OCI-LY7 (cell line): ENCODE measurements at regions not wholly inside any gene's neighbourhood (a gene's known extent, or its start where the extent isn't known, plus 50 kb on each side); places are given as distances from the start of the nearest gene placed in this dataset.

Source experiments
- BruUV-seq: library from RNA; stranded (reverse); fragments of 400-500 nt; replicated peaks from 2 replicates; lab custom pipeline; 2021; lab: Mats Ljungman, UMichigan
- CTCF ChIA-PET: fragments of 300-600 bp; sonication (Branson Sonifier 250); formaldehyde crosslinking; loops from one replicate; lab custom pipeline; 2022; ENCODE audit warnings: antibody characterized with exemption; ENCODE audit not compliant: unreplicated experiment; lab: Charles Lee
- POLR2A ChIA-PET: fragments of 300-600 bp; sonication (Branson Sonifier 250); formaldehyde crosslinking; loops from one replicate; lab custom pipeline; 2022; ENCODE audit warnings: antibody characterized with exemption; lab: Charles Lee
- DNase-seq: peaks from one replicate; pipeline ENCODE4 v3.0.0-alpha.2; 2015; ENCODE audit warnings: low spot score
- H2AFZ ChIP-seq: fragments of 200-600 bp; sonication (generic), shearing (Covaris generic); 2 replicates; pipeline ENCODE4 v1.6.1; 2014; ENCODE audit warnings: mild to moderate bottlenecking, antibody characterized with exemption, low read length, moderate library complexity
- H3K27ac ChIP-seq: fragments of 200-600 bp; sonication (generic); 2 replicates; pipeline ENCODE4 v1.5.1; 2014; ENCODE audit warnings: mixed run types, low read depth, mild to moderate bottlenecking, moderate library complexity, low read length, inconsistent platforms; ENCODE audit not compliant: poor library complexity, severe bottlenecking
- H3K36me3 ChIP-seq: fragments of 200-600 bp; sonication (generic); 2 replicates; pipeline ENCODE4 v1.6.1; 2014; ENCODE audit warnings: mild to moderate bottlenecking, antibody characterized with exemption, low read length, moderate library complexity, mixed read lengths; ENCODE audit not compliant: insufficient read depth
- H3K4me1 ChIP-seq: fragments of 200-600 bp; sonication (generic); 2 replicates; pipeline ENCODE4 v1.5.1; 2014; ENCODE audit warnings: mild to moderate bottlenecking, low read length; ENCODE audit not compliant: insufficient read depth, poor library complexity, severe bottlenecking
- H3K4me2 ChIP-seq: fragments of 200-600 bp; sonication (generic); 2 replicates; pipeline ENCODE4 v1.6.1; 2014; ENCODE audit warnings: mild to moderate bottlenecking, low read length
- H3K4me3 ChIP-seq: fragments of 200-600 bp; sonication (generic); 2 replicates; pipeline ENCODE4 v1.5.1; 2014; ENCODE audit warnings: mild to moderate bottlenecking, low read depth, low read length; ENCODE audit not compliant: poor library complexity, severe bottlenecking
- H3K79me2 ChIP-seq: fragments of 200-600 bp; sonication (generic); 2 replicates; pipeline ENCODE4 v1.6.1; 2016; ENCODE audit warnings: low read depth, mild to moderate bottlenecking, low read length, moderate library complexity, mixed read lengths; ENCODE audit not compliant: insufficient read depth
- H3K9me2 ChIP-seq: fragments of 200-600 bp; sonication (generic); 2 replicates; pipeline ENCODE4 v1.6.1; 2016; ENCODE audit warnings: mild to moderate bottlenecking, low read length, mixed read lengths; ENCODE audit not compliant: insufficient read depth
- H3K9me3 ChIP-seq: fragments of 200-600 bp; sonication (generic); 2 replicates; pipeline ENCODE4 v1.6.1; 2014; ENCODE audit warnings: mild to moderate bottlenecking, mixed run types, low read length, mixed read lengths
- H4K20me1 ChIP-seq: fragments of 200-600 bp; sonication (generic); 2 replicates; pipeline ENCODE4 v1.6.1; 2014; ENCODE audit warnings: mild to moderate bottlenecking, antibody characterized with exemption, low read length, moderate library complexity, mixed read lengths; ENCODE audit not compliant: insufficient read depth
- CTCF ChIP-seq: fragments of 200-600 bp; sonication (generic); conservative IDR thresholded peaks from 2 replicates; pipeline ENCODE4 v1.5.1; 2014; ENCODE audit warnings: mild to moderate bottlenecking, antibody characterized with exemption, low read length, moderate library complexity, mixed read lengths
- EZH2phosphoT487 ChIP-seq: fragments of 200-600 bp; sonication (generic); IDR thresholded peaks from 2 replicates; pipeline ENCODE4 v1.6.1; 2018; ENCODE audit warnings: low read depth, borderline replicate concordance, mild to moderate bottlenecking, mixed run types, antibody characterized with exemption, low read length, moderate library complexity, mixed read lengths
- intact Hi-C: fragments of 100-400 bp; cut with micrococcal nuclease; formaldehyde crosslinking; loops from one replicate; pipeline ENCODE4 v1.10.0; 2022; ENCODE audit not compliant: unreplicated experiment

GRCh38 chr14:42123526-42123925, 516.9 kb downstream of the LRFN5 start:
- ChIA-PET POLR2A (no interaction called here), CTCF (no interaction called here)
- H3K4me1 ChIP-seq, result no peaks in the 10 kb centered on the region
- no peaks in the 10 kb centered on the region for H3K79me2 ChIP-seq
- BruUV-seq, result no TSS peak
- H3K36me3 ChIP-seq, result no peaks in the 10 kb centered on the region
- H3K4me2 ChIP-seq, result no peak overlapping the region
- no peaks in the 10 kb centered on the region for H3K9me3 ChIP-seq
- H3K4me3 ChIP-seq, result no peak overlapping the region
- H4K20me1 ChIP-seq, result no peaks in the 10 kb centered on the region
- TF ChIP-seq CTCF, result no peak
- no peak for TF ChIP-seq EZH2phosphoT487
- no peaks in the 10 kb centered on the region for H3K9me2 ChIP-seq
- no peak overlapping the region for H3K27ac ChIP-seq
- intact Hi-C loops, result no loop called here
- no peak for DNase-seq
- H2AFZ ChIP-seq, result no peak overlapping the region

- no peak overlapping the region for H3K4me3 ChIP-seq
- no peak overlapping the region for H3K4me2 ChIP-seq
- DNase-seq, result no peak
- TF ChIP-seq CTCF, result no peak
- no peak for TF ChIP-seq EZH2phosphoT487
- H4K20me1 ChIP-seq, result no peaks in the 10 kb centered on the region
- CTCF ChIA-PET, result no interaction called here
- intact Hi-C loops, result no loop called here
- H2AFZ ChIP-seq, result no peak overlapping the region
- H3K79me2 ChIP-seq, result no peaks in the 10 kb centered on the region
- no peaks in the 10 kb centered on the region for H3K4me1 ChIP-seq
- BruUV-seq, result no TSS peak
- H3K27ac ChIP-seq, result no peak overlapping the region
- POLR2A ChIA-PET, result no interaction called here
- no peaks in the 10 kb centered on the region for H3K36me3 ChIP-seq
- H3K9me2 ChIP-seq, result no peaks in the 10 kb centered on the region
- H3K9me3 ChIP-seq, result no peaks in the 10 kb centered on the region
These were observed 506.8 kb downstream of the LRFN5 start for GRCh38 chr14:42113358-42114069.

DNA sequence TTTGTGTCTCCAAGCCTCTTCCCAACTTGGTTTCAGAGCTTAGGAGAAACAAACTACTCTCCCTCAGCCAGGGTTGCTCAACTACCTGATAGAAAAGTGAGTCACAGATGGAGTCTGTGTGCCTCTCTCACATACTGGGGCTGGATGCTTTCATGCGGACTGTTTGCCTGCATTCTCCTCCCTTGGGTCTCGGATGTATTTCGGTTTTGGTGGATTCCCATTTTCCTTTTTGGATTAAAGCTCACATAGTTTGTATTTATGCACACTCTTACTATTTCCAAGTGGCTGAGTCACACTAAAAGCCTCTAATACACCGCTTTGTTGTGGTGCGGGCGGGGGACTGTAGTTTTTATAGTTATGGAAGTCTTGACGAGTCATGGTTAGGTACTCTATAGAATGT, 505.4 kb downstream of the LRFN5 start:
- H3K9me3 ChIP-seq, result no peaks in the 10 kb centered on the region
- CTCF ChIA-PET, result no interaction called here
- no peak overlapping the region for H3K27ac ChIP-seq
- H3K4me2 ChIP-seq, result no peak overlapping the region
- H4K20me1 ChIP-seq, result no peaks in the 10 kb centered on the region
- no peaks in the 10 kb centered on the region for H3K36me3 ChIP-seq
- H2AFZ ChIP-seq, result no peak overlapping the region
- H3K79me2 ChIP-seq, result no peaks in the 10 kb centered on the region
- no TSS peak for BruUV-seq
- no peaks in the 10 kb centered on the region for H3K4me1 ChIP-seq
- H3K4me3 ChIP-seq, result no peak overlapping the region
- no peaks in the 10 kb centered on the region for H3K9me2 ChIP-seq
- TF ChIP-seq CTCF, result no peak
- TF ChIP-seq EZH2phosphoT487, result no peak
- no peak for DNase-seq
- POLR2A ChIA-PET, result interaction anchor here (0.6 kb wide), 2 partner anchors 41 to 837 kb away, joined by 3 read pairs; no protein-coding TSS in a partner anchor
- intact Hi-C loops, result no loop called here
